ENCODE measurements at regions not wholly inside any gene's neighbourhood (a gene's known extent, or its start where the extent isn't known, plus 50 kb on each side); places are given as distances from the start of the nearest gene placed in this dataset.

- TF ChIP-seq, protein P1, sequence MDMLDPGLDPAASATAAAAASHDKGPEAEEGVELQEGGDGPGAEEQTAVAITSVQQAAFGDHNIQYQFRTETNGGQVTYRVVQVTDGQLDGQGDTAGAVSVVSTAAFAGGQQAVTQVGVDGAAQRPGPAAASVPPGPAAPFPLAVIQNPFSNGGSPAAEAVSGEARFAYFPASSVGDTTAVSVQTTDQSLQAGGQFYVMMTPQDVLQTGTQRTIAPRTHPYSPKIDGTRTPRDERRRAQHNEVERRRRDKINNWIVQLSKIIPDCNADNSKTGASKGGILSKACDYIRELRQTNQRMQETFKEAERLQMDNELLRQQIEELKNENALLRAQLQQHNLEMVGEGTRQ (IDR thresholded peaks at IDR 0.05; ENCODE audit: low read length): no peak
- TF ChIP-seq POU5F1 (IDR thresholded peaks at IDR 0.05; ENCODE audit: low read depth, low read length) (no peak), CHD1 (IDR thresholded peaks at IDR 0.05; ENCODE audit: low read depth, low read length) (no peak), CREB1 (IDR thresholded peaks at IDR 0.05) (no peak), SAP30 (IDR thresholded peaks at IDR 0.05; ENCODE audit: insufficient read depth, insufficient replicate concordance, low read length) (no peak), RNF2 (IDR thresholded peaks at IDR 0.05; ENCODE audit: borderline replicate concordance, low read depth, low read length, missing control alignments, poor library complexity, severe bottlenecking) (no peak), NRF1 (IDR thresholded peaks at IDR 0.05; ENCODE audit: low read depth, low read length) (no peak), E2F6 (IDR thresholded peaks at IDR 0.05) (peak; percentile 0; the same call in 1 of the 2 replicates), CBX5 (IDR thresholded peaks at IDR 0.05; ENCODE audit: low read depth, low read length) (no peak), RAD21 (IDR thresholded peaks at IDR 0.05 in 1 of 2, conservative IDR thresholded peaks at IDR 0.05 in 1 of 2; ENCODE audit: low read depth in 2 of 2, low read length in 2 of 2) (no peak), SUZ12 (IDR thresholded peaks at IDR 0.05; ENCODE audit: low read length) (peak; percentile 95), TBP (IDR thresholded peaks at IDR 0.05; ENCODE audit: low read depth, low read length) (no peak), TCF12 (IDR thresholded peaks at IDR 0.05; ENCODE audit: low read depth, low read length) (no peak), KDM5A (IDR thresholded peaks at IDR 0.05; ENCODE audit: low read length) (no peak), SIX5 (IDR thresholded peaks at IDR 0.05; ENCODE audit: low read depth, low read length) (no peak), RXRA (IDR thresholded peaks at IDR 0.05; ENCODE audit: insufficient read depth, low read depth, low read length) (no peak), POLR2A (IDR thresholded peaks at IDR 0.05; ENCODE audit: control extremely low read depth in 1 of 2, low read depth in 2 of 2, low read length in 2 of 2) (no peak), BACH1 (IDR thresholded peaks at IDR 0.05; ENCODE audit: low read length) (0 out of 2 replicates have a peak, but pooled peaks have one; percentile 5), SIN3A (conservative IDR thresholded peaks at IDR 0.05 in 1 of 2, IDR thresholded peaks at IDR 0.05 in 1 of 2; ENCODE audit: low read depth in 1 of 2, low read length in 2 of 2) (no peak), CTBP2 (IDR thresholded peaks at IDR 0.05; ENCODE audit: borderline replicate concordance, insufficient read depth, insufficient read length, low read length) (no peak), FOSL1 (IDR thresholded peaks at IDR 0.05; ENCODE audit: insufficient read depth, low read depth, low read length) (no peak), ASH2L (IDR thresholded peaks at IDR 0.05; ENCODE audit: low read length) (peak; percentile 68)
- TF ChIP-seq, protein P2, sequence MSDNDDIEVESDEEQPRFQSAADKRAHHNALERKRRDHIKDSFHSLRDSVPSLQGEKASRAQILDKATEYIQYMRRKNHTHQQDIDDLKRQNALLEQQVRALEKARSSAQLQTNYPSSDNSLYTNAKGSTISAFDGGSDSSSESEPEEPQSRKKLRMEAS (IDR thresholded peaks at IDR 0.05): no peak
Measured at GRCh38 chr9:96020792-96021550, 145.5 kb downstream of the ERCC6L2 start (continued).
